Activated CD4-positive, alpha-beta T cell treated with anti-CD3 and anti-CD28 coated beads, Interleukin-2, Interleukin-6, amounts not matched to agents 100 ng/mL and 50 ng/mL, durations not matched to agents 16 hours and 8 hours (primary cell): ENCODE measurements at regions not wholly inside any gene's neighbourhood (a gene's known extent, or its start where the extent isn't known, plus 50 kb on each side); places are given as distances from the start of the nearest gene placed in this dataset.

Experiments used
- DNase-seq: peaks from one replicate; pipeline ENCODE4 v3.0.0-alpha.2; 2020

DNA sequence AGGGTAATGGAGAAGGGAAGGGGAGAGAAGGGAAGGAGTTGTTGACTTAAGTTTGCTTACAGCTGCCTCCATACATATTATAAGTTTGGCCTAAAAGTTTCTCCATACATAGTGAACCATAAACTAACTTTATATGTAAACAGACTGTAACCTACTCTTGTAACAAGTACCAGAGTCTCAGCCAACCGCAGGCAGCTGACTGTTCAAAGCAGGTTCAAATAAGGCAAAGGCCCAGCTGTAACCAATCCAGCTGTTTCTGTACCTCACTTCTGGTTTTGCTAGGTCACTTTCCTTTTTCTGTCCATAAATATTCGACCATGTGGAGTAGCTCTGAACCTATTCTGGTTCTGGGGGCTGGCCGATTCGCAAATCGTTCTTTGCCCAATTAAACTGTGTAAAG is 591.2 kb downstream of the INSC start:
- DNase-seq = no peak

DNA sequence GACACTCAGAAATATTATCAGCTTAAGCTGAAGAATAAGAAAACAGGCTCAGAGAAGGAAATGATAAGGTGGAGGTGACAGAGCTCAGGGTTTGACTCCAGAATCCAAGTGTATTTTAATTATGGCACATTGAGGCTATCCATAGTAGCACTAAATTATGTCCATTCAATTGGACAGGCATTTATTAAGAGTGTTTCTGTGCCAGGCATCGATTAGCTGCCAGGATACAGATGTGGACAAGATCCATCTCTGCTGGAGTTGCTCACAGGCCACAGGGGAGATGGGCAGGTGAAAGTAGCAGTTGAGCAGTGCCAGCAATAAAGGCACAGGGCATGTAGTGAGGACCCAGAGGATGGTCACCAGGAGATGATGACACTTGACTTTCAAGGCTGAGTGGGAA is 592.5 kb downstream of the INSC start:
- no peak for DNase-seq

DNA sequence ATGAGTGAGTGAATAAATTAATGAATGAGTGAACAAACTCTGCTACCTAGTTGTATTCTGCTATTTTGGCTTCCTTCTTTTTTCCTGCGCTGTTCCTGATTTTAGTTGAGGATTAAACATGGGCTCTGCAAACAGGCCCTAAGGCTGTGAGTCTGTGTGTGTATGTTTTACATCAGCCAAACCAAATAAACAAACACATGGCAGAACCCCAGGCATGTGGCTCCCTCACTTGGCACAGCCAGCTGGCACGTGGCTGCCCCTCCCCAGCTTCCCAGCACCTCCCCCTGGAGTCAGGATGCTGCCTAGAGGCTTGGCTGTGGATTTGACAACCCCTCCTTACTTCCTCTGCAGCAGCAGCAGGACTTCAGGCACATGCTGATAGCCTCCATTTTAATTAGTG is 593.2 kb downstream of the INSC start:
- DNase-seq = no peak

DNA sequence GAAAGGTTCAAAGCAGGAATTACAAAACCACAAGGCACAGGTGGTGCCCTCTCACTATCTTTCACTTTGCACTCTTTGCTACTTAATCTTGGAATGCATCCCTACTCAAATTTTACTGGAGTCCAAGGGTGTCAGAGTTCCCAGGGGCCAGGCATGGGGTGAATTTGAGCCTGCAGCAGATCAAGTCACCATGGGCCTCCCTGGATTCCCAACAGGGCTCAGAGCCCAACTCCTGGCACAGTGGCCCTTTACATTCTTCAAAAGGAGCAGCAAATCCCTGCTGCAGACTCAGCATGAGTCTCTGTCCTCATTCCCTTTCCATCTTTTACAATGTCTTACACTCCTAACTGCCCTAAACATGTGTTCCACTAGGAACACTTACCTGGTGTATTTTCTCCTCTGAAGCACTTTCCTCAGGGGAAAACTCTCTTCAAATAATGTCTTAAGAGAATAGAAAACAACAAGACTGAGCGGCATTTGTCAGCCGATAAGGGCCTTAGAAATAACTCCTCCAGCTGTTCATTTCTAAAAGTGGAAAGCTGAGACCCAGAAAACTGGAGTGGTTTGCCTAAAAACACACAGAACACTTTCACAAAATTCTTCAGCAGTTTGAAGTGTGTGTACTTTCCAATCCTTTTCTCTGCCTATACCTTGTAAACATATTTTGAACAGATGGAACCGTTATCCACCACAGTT is 596.0 kb downstream of the INSC start:
- no peak for DNase-seq

DNA sequence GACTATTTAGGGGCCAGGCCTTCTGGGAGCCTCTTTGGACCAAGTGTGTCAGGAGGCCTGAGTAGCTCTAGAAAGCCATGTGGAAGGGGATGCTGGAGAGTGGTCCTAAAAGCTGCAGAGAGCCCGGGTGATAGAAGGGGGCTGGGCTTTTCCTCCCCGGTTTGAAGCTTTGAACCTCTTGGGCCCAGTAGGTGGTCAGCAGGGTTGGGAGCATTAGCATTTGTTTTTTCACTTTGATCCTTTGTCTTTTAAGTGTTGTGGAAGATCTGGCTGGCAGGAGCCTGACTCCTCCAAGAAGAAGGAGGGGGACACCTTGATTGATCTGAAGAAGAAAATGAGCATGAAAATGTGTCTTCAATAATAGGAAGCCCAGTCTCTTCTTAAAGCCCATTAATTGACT is 596.6 kb downstream of the INSC start:
- DNase-seq = no peak

DNA sequence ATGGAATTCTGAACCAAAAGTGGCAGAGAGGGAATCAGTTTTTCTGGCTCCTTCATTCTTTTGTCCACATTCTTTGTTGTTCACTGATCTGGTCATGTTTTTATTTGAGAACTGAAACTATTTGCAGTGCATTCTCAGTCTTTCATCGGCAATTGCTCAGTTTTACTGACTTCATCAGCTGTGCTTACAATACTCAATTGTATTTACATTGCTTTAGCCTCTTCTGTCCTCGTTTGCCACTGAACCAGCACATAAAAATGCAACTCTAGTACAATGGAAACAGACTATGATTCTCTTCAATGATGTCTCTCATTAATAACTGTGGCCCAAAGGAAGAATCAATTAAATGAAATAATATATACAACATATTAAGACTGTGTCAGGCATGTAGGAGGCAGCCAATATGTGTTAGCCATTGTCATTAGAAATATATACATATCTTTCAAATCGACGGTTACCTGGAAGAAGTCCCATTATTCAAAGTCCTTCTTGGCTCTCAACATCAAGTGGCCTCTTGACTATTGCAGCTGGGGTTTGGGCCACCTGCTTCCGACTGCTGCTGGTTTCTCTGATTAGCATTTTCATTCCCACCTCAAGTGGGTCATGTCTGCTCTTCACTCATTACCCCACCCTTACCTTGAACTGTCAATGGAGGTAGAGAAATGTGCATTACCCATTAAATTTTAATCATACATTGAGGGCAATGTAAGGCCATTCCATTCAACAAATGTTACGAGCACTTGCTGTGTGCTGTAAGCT is 600.1 kb downstream of the INSC start:
- DNase-seq = no peak

DNA sequence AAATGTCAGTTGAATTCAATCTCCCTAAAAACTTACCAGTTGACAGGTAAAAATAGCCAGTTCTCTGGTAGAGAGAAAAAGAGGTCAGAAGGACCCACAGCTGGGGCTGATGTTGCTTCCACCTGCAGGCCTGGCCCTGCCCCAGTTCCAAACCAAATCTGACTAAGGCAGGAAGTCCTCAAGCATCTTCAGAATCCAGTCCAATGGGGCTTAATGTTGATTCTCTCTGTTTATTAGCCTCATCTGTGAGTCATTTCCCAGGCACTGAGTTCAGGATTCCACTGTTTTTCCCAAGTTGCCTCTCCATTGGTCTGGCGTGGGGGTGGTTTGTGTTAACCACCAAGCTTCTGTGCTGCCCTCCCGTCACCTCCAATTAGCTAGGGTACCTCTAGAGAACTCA is 601.8 kb downstream of the INSC start:
- DNase-seq = no peak

DNA sequence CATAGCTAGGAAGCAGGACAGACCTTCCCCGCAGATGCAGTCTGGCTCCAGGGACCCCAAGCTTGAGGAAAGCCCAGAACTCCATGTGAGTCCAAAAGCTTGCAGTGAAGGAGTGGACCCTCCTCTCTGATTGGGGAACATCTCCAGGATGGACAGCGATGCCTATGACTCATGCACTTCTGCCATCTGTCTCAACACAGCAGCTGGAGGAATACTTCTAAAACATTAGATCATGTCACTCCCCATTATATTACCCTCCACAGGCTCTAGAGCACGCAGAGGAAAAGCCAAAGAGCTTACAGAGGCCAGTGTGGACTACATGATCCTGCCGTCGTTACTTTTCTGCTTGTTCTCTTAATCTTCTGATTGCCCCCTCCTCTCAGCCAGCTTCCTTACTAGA is 605.7 kb downstream of the INSC start:
- no peak for DNase-seq

DNA sequence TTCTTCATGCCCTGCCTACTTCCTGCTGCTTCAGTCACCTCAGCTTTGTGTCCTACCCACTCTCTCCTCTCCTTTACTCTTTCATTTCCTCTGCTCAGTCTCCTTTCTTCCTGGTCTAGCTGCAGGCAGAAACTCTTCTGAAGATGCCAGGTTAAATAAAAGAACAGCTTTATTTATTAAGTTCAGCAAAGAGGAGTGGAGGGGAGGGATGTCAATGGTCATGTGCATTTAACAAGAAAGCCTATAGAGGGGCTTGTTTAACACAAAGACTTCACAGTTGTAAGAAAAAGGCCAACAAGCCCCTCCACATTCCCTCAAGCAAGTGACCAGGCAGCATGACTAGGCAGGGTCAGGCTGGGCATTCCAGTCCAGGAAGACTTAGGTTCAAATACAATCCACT is 609.2 kb downstream of the INSC start:
- DNase-seq = no peak

DNA sequence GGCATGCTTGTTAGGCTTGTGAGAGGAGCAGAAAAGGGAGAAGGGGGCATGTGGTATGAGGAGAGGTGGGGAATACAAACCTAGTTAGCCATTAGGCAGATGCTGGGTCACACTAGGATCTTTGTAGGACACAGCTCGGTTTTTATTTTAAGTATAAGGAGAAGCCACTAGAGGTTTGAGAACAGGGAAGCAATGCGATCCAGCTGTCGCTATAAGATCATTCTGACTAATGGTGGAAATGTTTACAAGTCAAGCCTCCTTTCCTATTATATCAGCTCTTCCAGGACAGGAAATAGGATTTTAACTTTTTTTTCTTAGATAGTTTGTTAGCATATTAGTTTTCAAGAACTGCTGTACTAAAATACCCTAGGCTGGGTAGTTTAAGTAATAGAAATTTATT is 609.9 kb downstream of the INSC start:
- no peak for DNase-seq

DNA sequence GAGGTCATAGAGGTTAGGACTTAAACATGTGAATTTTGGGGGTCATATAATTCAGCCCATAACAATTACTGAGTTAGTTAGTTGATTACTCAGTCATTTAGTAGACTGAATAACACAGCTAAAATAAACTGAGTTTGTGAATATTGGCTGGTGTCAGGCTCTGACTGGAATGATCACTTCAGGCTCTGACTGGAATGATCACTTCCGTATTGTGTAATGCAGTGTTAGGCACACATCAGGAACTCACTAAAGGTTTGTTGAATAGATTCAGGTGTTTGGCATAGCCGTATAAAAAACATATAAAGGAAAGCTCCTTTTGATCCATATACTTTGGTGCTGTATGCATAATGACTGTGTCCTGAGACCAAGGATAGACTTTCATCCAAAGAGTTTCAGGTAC is 610.5 kb downstream of the INSC start:
- no peak for DNase-seq

DNA sequence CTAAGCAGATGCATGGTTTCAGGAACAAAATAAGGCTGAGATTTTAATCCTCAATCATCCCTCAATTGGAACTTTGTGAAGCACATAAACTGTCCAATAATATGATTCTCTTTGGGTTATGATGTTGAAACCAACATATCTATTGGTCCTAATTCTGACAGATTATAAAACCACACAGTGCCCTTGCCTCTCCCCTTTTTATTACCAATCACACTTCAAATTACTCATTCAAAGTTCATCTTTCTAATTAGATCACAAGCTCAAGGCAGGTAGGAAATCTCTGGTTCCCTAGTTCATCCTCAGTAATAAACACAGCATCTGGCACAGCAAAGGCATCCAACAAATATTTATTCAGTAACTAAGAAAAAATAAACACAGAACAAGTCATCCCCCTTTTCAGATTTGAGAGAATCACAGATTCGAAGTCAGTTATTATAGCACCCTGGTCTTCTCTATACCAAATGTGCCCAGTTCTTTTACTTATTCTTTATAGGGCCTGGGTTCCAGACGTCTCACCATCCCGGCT is 611.6 kb downstream of the INSC start:
- DNase-seq = no peak

DNA sequence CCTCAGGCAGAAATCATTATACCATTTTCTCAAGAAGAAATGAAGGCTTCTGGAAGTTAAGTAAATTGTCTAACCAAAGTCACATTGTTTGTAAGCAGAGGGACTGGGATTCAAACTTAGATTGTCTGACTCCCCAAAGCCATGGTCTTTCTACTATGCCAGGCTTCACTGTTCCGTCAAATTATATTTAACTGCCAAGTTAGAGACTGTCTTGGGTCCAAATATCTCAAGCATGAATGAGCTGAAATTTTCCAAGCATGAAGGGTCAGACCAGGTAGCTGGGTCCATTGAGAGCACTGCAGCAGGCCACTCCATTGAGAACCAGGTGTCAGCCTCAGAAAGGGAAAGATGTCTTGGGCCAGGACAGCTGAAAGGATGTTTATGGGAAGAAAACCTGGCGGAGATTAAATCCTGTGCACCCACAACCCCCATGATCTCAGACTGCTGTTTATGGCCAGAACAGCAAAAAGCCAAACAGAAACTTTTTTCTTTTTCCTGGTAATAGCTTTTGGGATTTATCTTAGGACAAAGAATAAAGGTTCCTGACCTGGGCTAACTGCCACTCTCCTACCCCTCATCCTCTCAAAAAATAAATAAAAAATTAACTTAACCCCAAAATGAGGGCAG is 612.3 kb downstream of the INSC start:
- DNase-seq = no peak

DNA sequence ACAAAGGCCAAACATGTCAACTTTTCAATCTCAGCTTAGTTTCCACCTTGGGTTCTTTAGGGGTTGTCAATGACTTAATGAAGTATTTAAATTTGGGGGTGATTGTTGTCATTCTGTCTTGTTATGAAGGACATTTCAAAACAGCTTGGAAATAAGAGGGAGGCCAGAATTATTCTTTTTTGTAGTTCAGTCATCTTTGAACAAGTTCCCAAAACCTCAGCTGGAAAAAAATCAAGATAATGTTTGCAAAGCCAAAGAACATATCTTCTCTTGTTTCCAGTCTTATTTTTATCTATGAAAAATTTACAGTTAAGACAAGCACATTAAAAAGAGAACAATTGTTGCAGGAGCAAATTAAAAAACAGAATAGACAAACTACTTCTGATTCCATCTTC is 612.8 kb downstream of the INSC start:
- DNase-seq = no peak

DNA sequence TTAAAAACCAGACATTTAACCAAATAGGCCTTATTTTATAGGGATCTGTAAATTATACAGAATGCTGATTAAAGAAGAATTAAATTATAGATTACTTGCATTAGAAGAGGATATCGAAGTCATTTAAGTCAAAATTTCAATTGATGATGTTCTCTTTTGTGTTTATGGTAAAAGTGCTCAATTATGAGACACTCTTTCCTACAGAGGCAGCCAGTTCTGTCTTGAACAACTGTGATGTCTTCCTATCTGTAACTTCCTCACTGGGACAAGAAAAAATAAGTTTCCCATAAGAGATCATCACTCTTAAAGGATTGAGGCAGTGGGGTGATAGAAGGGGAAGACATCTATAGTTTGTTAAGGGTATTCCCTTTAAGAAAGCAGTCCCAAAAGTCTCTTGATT is 613.5 kb downstream of the INSC start:
- DNase-seq = no peak

DNA sequence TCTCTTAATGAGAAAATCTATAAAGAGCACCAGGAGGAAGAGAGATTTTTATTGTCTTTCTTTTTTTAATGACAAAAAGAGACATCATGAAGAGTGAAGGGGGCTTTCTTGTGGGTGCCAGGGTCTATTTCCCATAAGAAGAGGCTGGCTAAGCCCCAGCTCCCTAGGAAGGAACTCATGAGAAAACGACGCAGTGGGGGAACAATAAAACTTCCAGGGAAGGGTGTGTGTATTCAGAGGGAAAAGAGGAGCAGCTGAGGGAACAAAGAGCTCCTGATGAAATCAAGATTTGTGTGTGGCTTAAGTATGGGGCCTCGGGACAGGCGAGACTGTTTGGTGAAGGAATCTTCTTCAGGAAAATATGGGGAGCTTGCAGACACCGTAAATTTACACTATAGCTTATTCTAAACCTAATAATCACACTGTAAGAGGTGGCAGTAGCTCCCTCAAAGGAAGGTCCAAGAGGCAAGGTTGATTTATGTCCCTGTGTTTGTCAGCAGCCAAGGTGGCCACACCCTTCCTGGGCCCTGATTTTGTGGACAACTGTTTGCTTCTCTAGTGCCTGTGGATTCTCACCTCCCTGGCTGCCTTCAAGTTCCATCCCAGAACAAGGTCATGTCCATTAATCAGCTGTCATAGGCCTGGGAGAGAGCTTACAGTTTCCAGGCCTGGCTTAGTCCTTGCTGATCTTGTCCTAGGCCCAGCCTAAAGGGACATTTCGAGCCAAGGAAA is 615.7 kb downstream of the INSC start:
- no peak for DNase-seq

DNA sequence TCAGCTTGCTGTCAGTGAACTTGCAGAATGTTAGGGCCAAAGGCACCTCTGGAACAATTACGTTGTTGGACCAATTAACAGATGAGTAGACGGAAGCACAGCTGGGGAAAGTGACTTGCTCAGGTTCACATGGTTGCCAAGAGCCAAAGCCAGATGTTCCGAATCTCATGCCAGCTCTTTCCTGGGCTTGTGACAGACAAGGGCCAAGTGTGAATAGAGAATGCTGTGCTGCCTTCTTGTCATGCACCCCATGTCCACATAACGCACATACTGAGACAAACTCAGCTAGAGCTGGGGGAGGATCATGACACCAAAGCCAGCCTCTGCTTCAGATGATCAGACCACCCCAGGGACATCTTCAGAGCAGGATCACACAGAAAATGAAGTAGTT is 616.3 kb downstream of the INSC start:
- no peak for DNase-seq

DNA sequence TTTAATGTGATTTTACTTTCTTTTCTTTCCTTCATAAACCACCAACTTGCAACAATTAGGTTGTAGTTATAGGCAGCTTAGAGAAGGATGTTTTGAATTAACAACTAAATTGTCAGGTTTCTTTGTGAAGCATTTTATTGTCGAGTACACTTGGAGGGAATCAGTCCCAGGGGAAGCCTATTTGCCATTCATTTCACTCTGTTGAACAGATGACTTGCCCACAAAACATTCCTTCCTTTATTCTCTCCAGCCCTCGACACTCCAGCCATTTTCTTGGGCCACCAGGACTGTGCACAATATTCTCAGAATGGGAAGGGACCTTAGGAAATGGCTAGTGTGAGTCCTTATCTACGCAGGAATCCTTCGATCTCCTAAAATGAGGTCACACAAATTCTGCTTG is 620.6 kb downstream of the SOX6 start:
- DNase-seq = no peak

DNA sequence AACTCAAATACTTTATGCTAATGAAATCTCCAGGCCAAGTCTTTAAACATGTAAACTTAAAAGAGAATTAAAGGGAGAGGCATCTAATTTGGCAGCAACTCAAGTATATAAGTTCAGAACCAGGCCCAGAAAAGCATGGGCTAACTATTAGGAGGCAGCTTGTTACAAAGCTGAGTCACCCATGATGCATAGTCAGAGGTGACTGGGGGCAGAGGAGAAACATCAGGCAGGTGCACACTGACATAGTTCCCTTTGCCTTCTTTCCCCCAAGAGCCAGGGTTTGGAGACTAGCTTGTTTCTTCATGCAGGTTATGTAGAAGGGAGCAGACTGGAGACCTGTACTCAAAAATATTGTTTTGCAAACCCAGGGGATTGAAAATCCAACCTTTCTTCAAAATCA is 619.0 kb downstream of the SOX6 start:
- DNase-seq = no peak

DNA sequence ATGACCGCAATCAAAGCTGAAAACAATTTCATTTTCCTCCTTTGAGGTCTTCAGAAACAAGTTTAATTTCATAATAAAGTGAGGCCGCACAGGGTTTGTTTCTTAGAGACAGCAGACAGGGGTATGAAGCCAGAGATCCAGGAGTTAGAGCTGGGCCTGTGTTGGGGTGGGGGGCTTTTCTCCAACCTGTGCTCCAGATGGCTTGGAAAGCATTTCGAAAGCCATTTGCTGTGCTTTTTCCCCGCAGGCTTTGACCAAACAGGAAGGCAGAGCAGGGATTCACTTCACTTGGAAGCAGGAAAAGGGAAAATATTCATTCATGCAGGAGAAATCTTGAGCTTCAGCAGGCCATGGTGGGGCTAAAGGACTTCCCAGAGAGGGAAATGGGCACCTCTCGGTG is 617.4 kb downstream of the SOX6 start:
- DNase-seq = no peak

DNA sequence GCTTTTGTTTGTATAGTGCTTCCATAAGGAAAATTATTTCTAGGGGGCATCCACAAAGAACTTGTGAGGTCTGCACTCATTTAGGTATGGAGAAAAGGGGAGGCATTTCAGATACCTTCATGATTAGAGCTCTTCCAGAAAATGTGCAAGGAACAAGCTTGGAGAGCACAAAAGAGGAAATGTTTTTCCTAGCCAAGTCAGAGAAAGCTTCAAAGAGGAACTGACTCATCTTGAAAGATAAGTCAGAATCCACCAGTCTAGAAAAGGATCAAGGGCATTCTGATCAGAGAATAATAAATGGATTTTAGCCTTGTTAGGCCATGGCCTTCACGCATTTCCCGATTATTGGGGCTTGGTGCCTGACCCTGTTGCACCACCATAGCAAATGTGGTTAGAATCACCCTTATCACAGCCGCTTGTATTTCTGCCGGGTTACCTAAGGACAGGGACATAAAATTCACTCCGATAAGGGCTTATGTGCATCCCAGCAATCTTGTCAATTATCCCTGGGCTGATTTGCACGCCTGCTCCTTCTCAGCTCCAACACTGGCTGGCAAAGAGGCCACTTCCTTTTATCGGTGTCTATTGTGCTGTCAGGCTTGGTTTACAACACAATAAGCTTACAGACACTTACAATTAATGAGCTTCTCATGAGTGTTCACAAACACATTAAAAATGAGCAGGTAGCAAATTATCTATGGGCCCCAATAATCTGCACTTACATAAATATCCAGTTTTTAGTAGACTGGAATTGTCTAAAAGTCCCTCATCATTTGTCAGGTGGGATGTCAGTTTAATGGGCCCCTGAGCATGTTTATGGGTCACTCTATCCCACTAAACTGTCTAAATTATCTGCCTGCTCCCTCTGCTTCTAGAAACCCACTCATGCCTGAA is 613.5 kb downstream of the SOX6 start:
- no peak for DNase-seq

DNA sequence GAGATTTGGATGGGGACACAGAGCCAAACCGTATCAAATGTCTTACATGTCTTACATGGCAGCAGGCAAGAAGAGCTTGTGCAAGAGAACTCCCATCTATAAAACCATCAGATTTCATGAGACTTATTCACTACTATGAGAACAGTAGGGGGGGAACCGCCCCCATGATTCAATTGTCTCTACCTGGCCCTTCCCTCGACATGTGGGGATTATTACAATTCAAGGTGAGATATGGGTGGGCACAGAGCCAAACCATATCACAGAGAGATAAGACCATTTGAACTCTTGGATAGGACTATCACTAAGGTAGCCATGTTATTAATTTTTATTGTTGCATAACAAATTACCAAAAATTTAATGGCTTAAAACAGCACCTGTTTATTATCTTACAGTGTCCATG is 611.7 kb downstream of the SOX6 start:
- DNase-seq = no peak
